SK-N-MC (cell line): ENCODE measurements at regions not wholly inside any gene's neighbourhood (a gene's known extent, or its start where the extent isn't known, plus 50 kb on each side); places are given as distances from the start of the nearest gene placed in this dataset.

Experiments
- EZH2 ChIP-seq: fragments of 200-600 bp; sonication (generic); IDR thresholded peaks from one replicate; pipeline ENCODE4 v1.6.1; 2017; ENCODE audit warnings: antibody characterized with exemption
- POLR2AphosphoS5 ChIP-seq: IDR thresholded peaks from 2 replicates; pipeline ENCODE4 v1.6.1; 2012; ENCODE audit warnings: mild to moderate bottlenecking, low read depth, low read length, borderline replicate concordance

DNA sequence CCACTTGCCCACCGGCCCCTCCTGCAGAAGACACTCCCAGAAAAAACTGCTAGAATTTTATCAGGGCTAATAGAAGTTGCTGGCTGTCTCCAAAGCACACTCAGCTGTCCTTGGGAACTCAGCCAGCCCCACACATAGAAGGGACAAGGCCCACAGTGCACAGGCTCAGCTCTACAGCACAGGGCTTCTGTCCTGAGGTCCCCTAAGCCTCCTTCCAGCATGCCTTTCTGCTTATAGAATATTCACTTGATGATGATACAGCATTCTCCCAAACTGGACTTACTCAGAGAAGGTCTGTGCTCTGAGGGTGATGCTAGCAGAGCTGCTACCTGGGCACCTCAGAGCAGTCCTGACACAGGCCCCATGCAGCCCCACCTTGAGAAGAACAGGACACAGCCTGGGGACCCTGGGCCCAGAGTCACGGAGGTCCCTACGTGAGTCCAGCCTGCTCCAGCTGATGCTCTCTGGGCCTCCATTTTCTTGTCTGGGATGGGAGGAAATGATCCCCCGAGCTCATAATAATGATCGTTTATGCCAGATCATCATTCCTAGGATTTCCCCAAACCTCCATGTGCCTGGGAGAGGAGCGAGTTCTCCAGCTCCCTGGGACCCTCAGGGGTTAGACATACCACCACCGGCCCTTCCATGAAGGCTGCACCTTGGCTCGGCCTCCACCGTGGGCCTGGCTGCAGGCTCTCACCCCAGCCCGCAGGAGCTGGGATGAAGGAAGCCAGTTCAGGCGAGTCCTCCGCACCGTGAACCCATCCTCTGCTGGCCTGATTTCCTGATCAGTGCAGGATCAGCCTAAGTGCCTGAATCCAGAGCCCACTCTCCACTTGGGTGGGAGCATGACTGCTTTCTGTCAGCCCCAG is 145.6 kb downstream of the ZNF248 start:
- TF ChIP-seq EZH2, result no peak
- TF ChIP-seq POLR2AphosphoS5, result no peak
